SK-MEL-5 (cell line): ENCODE measurements at regions not wholly inside any gene's neighbourhood (a gene's known extent, or its start where the extent isn't known, plus 50 kb on each side); places are given as distances from the start of the nearest gene placed in this dataset.

Experiments
- DNase-seq: peaks from one replicate; pipeline ENCODE4 v3.0.0-alpha.2; 2016; ENCODE audit warnings: low read depth, low spot score
- in situ Hi-C: cut with HindIII; loops from 2 replicates; pipeline ENCODE4 v1.10.0; 2016; ENCODE audit warnings: low sequenced_read_pairs, high pct_unique_total_duplicates, low pct_unique_long_range_greater_than_20kb

DNA sequence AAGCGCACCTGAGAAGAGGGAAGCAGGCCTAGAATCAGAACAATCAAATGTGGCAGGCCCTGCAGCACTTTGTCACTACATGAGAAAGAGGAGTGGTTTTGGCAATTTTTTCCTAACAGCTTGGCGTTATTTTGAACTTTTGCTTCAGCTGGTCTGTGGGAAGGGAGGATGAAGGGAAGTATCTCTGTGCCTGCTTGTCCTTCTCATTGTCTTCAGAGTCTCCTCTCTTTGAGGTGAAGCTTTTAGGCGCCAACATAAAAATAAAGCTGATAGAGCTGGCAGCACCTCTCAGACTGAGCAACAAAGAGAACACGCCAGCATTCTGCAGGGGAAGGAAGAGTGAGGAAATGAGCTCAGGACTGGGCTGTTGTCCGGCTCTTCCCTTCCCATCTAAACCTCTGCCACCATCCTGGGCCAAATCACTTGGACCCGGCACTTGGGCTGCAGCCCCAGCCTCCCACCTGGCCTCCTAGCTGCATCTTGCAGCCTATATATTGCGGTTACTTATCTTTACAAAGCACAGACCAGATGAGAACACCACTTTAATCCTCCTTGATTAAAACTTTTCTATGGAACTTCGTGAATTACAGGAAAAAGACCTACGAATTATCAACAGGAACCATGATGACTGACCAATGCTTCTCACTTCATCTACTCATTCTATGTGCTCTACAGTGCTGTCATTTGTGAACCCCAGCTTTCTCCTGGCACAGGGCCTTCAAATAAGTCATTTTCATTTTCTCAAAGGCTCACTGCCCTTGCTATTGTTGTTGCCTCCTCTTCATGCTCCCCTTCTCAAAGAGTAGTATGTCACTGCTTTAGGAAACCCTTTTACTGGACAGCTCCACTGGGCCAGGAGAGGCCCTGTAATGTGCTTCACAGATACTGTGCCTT is 476.4 kb upstream of the HS3ST1 start:
- DNase-seq: no peak
- in situ Hi-C loops: no loop called here

DNA sequence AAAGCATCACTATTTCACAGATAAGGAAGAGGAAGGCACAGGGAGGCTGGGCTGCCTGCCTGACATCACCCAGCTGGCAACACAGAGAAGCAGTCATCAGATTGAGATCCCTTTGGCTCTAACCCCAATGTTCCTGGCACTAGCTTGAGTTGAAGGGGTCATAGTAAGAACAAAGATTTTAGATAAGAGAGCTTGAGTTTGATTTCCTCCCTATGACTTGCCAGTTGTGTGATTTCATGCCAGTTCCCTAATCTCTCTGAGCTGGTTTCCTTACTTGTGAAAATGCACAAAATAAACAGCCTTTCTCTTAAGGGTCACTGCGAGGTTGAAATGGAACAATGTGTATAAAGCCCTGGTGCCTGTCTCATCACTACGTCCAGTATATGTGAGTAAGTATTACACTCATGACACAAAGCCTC is 475.4 kb upstream of the HS3ST1 start:
- in situ Hi-C loops: no loop called here
- no peak for DNase-seq

GRCh38 chr4:11901089-11901488 is 472.4 kb upstream of the HS3ST1 start:
- in situ Hi-C loops: no loop called here
- no peak for DNase-seq

- in situ Hi-C loops: no loop called here
These were observed 471.7 kb upstream of the HS3ST1 start for GRCh38 chr4:11900359-11900758.

GRCh38 chr4:11898796-11899195 is 470.1 kb upstream of the HS3ST1 start:
- in situ Hi-C loops: no loop called here
- no peak for DNase-seq

More at GRCh38 chr4:11900359-11900758, 471.7 kb upstream of the HS3ST1 start:
- DNase-seq: no peak

- in situ Hi-C loops: no loop called here
- DNase-seq: no peak
These were observed 467.1 kb upstream of the HS3ST1 start for GRCh38 chr4:11895766-11896165.

DNA sequence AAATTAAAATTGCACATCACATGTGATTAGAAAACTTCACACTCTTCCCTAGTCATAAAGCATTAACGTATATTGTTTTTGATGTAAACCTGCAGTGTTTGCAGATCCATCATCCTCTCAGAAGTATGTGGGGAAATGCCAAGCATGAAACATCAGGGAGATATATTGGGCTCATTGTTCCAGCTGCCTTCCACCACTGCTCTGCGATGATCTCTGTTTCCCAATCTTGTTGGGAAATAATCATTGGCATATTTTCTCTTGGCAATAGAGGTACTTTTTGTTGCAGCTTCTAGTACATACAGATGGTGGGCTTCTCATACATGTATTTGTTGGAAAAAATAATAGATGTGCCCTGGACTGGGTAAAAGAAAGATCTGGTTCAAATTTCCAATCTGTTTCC is 466.3 kb upstream of the HS3ST1 start:
- no peak for DNase-seq
- in situ Hi-C loops: no loop called here

DNA sequence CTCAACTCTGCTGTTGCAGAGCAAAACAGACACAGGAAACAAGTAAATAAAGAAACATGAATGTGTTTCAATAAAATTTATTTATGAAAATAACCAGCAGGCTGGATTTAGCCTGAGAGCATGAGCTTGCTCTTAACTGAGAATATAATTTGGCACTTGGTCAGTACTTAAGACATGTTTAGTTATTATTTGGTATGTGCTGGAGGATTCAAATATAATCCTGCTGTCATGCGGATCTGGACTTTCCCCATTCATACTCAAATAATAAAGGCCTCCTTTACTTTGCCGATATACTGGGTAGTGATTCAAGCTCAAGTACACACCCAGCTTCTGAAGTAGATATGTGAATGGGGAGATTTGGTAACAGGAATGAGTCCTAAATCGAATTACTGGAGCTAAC is 465.5 kb upstream of the HS3ST1 start:
- in situ Hi-C loops: no loop called here
- DNase-seq: no peak

- in situ Hi-C loops: no loop called here
- no peak for DNase-seq
These were observed 460.4 kb upstream of the HS3ST1 start for GRCh38 chr4:11889099-11889498.

DNA sequence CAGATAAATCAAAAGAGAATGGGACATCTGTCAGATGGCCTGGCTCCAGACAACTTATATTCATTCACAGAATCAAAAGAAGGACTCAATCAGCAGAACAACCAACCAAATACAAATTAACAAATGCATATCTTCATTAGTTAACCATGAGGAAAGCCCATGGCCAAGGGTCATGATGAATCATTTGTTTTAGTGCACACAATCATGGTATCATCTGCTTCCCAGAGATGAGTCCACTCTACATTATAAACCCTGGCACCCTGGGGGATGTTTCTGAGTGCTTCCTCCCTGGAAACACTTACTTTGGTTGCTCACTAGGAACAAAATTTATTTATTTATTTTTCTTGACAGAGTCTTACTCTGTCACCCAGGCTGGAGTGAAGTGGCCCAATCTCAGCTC is 453.3 kb upstream of the HS3ST1 start:
- no peak for DNase-seq
- in situ Hi-C loops: no loop called here

GRCh38 chr4:11881364-11881763 is 452.7 kb upstream of the HS3ST1 start:
- DNase-seq: no peak
- in situ Hi-C loops: no loop called here

DNA sequence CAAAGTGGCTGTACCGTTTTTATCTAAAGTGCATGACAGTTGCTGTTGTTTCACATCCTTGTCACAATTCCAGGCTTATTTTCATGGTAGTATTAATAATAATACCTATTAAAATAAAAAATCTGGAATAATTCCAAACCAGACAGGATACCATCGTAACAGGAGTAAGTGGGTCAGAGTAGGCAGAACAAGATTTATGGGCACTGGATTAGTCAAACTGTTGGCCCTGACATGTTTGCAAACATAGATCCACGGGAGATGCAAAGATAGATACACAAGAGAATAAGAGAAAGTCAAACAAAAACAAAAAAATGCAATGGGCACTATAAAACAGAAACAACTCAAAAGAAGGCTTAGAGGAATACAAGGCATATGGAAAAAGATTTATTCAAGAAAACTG is 449.5 kb upstream of the HS3ST1 start:
- in situ Hi-C loops: no loop called here

DNA sequence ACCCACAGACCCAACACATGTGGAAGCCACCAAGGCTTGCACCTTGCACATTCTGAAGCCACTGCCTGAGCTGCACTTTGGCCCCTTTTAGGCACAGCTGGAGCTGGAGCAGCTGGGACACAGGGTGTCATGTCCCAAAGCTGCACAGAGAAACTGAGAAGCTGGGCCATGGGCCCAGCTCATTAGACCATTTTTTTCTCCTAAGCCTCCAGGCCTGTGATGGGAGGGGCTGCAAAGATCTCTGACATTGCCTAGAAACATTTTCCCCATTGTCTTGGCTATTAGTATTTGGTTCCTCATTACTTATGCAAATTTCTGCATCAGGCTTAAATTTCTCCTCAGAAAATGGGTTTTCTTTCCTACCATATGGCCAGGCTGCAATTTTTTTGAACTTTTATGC is 447.4 kb upstream of the HS3ST1 start:
- in situ Hi-C loops: no loop called here
- DNase-seq: no peak

More for the DNA sequence above, 449.5 kb upstream of the HS3ST1 start:
- DNase-seq: no peak

DNA sequence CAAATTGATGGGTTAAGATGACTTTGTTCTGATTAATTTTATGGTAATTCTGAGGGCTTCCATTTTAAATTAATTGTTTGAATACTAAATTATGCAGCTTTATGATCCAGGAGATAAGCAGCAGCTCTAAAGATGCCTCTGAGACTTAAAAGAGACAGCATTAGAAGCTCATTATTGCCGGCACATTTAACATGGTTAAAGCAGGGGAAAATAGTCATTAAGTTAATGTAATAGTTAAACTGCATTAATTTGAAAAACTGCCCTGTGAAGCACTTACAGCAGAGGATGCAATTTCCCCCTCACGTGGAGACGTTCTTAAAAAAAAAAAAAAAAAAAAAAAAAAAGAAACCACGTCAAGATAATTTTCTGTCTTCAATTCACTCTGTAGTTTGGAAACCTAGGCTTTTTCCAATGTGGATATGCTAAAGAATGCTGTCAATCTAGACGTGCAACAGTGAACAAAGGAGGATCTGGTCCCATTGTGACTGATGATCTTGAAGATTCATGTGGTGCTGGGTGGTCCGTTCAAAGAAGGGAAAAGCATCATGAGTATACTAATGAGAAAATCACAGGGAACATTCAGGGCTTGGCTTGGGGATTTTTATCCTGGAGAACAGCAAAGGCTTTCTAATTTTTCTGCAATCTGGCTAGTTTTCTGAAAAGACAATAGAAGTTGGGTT is 440.6 kb upstream of the HS3ST1 start:
- in situ Hi-C loops: no loop called here
- DNase-seq: no peak

DNA sequence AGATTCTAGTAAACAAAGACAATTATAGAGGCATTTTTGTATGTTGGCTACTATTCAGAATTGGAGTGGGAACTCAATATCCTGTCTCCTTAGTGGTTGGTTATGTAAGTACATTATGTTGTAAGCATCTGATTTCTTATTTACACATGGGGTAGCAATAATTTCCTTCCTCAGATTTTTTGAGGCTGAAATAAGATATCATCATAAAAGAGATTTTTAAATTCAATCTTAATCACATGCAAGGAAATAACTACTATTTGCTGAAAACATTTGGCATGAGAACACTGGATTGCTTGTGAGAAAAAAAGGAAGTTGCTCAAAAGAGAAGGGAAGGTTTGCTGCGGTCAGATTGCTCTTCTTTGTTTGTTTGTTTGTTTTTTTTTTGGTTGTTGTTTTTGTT is 437.7 kb upstream of the HS3ST1 start:
- no peak for DNase-seq
- in situ Hi-C loops: no loop called here

DNA sequence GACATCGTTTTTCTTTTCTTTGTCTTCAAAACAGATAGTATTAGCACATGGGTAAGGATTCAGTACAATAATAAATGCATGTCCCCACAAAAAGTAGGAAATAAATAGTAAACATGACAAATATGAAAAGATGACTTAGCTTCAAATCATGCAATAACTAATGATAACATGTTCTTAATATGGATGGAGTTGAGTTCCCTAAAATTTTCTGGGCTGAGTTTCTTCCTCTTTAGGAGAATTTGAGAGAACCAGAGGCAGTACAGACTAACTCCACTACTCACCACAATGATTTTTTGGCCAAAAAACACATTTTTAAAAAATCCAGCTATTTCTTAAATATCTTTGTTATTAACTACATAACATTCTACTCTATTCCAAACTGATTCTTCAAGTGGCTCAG is 432.3 kb upstream of the HS3ST1 start:
- in situ Hi-C loops: no loop called here
- no peak for DNase-seq

DNA sequence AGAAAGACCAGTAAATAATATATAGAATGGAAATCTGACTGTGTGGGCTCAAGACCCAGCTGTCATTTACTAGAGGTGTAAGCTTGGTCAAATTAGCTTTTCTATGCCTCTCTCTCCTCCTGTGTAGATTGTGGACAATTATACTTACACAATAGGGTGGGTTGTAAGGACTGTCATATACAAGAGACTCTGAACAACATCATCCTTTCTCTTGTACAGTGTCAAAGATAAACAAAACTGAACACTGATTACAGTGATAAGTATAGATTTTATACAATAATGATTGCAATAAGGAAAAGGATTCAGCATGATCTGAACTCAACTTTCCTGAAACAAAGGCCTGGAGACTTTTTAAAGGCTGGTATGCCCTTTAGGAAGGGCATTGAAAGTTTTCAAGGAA is 429.2 kb upstream of the HS3ST1 start:
- DNase-seq: no peak
- in situ Hi-C loops: no loop called here

- no peak for DNase-seq
- in situ Hi-C loops: no loop called here
These were observed 418.5 kb upstream of the HS3ST1 start for GRCh38 chr4:11847167-11847566.

DNA sequence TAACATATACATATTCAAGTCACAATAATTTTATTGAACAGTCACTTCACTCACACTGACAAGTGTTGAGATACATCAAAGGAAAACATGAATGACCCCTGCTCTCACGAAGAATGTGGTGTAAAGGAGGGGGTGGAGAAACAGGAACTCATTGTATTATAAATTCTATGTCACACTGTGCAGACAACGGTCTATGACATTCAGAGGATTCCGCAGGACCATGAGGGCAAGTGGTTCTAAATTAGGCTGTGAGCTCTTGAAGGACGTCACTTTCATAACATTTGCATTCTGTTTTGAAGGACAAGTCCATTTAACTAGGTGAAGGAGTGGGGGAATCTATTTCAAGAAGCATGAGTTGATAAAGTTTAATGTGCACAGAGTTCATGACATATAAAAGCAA is 415.2 kb upstream of the HS3ST1 start:
- in situ Hi-C loops: no loop called here
- peak; percentile 2 for DNase-seq
